ENCODE measurements at regions not wholly inside any gene's neighbourhood (a gene's known extent, or its start where the extent isn't known, plus 50 kb on each side); places are given as distances from the start of the nearest gene placed in this dataset.

DNA sequence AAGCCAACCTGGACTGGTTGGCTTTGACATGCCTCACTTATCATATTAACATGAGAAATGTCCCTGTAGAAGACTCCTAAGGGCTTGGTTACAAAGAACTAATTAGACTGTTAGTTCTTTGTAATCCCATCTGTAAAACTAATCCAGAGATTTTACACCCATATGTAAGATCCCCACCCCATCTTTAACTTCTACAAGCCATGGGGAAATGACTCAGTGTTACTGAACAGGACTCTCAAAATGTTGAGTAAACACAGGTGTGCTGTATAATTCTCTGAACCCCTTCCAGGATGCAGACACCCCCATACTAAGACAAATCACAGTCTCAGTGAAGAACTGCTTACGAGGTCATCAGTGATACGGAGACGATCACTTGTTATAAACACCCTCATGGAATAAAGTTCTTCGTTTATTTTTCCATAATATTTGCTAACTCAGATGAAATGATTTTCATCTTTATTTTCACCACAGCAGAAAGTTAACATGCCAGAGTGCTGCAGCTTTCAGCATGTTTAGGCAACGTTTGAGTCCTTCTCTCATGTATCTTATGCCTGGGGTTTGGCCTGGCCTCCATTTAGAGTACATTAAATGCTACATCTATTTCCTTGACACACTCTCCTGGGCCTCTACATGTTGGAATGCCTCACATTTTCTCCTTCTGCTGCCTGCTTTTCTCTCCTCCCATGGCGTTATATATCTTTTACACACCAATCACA lies 55.3 kb upstream of the LEKR1 start:
- TF ChIP-seq, protein P1, sequence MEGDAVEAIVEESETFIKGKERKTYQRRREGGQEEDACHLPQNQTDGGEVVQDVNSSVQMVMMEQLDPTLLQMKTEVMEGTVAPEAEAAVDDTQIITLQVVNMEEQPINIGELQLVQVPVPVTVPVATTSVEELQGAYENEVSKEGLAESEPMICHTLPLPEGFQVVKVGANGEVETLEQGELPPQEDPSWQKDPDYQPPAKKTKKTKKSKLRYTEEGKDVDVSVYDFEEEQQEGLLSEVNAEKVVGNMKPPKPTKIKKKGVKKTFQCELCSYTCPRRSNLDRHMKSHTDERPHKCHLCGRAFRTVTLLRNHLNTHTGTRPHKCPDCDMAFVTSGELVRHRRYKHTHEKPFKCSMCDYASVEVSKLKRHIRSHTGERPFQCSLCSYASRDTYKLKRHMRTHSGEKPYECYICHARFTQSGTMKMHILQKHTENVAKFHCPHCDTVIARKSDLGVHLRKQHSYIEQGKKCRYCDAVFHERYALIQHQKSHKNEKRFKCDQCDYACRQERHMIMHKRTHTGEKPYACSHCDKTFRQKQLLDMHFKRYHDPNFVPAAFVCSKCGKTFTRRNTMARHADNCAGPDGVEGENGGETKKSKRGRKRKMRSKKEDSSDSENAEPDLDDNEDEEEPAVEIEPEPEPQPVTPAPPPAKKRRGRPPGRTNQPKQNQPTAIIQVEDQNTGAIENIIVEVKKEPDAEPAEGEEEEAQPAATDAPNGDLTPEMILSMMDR (IDR thresholded peaks at IDR 0.05): no peak
- TF ChIP-seq POLR2A (IDR thresholded peaks at IDR 0.05) (no peak), POLR2AphosphoS5 (IDR thresholded peaks at IDR 0.05) (no peak)
